ENCODE measurements at regions not wholly inside any gene's neighbourhood (a gene's known extent, or its start where the extent isn't known, plus 50 kb on each side); places are given as distances from the start of the nearest gene placed in this dataset.

DNA sequence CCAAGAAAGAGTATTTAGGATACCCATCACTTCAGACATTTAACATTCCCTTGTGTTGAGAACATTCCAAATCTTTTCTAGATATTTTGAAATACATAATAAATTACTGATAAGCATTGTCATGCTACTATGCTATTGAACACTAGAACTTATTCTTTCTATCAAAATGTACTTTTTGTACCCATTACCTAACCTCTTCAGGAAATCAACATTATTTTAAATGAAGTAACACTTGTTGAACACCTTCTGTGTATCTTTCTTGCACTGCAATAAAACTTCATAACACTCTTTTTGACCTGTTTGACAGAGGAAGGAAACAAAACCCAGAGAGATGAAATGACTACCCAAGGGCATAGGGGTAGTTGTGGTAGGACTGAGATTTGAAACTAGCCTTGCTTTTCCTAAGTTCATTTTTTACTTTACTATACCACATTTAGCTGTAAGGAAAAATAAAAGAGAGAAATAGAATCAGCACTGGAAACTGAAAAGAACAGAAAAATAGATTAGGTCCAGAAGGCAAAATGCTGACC, 99.4 kb downstream of the UCHL5 start:
- TF ChIP-seq, protein P1, sequence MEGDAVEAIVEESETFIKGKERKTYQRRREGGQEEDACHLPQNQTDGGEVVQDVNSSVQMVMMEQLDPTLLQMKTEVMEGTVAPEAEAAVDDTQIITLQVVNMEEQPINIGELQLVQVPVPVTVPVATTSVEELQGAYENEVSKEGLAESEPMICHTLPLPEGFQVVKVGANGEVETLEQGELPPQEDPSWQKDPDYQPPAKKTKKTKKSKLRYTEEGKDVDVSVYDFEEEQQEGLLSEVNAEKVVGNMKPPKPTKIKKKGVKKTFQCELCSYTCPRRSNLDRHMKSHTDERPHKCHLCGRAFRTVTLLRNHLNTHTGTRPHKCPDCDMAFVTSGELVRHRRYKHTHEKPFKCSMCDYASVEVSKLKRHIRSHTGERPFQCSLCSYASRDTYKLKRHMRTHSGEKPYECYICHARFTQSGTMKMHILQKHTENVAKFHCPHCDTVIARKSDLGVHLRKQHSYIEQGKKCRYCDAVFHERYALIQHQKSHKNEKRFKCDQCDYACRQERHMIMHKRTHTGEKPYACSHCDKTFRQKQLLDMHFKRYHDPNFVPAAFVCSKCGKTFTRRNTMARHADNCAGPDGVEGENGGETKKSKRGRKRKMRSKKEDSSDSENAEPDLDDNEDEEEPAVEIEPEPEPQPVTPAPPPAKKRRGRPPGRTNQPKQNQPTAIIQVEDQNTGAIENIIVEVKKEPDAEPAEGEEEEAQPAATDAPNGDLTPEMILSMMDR (IDR thresholded peaks at IDR 0.05), result no peak
- no peak for TF ChIP-seq POLR2A (IDR thresholded peaks at IDR 0.05)
